Tibial artery (tissue), 4 donors: ENCODE measurements at regions not wholly inside any gene's neighbourhood (a gene's known extent, or its start where the extent isn't known, plus 50 kb on each side); places are given as distances from the start of the nearest gene placed in this dataset.

ENCODE experiments used
- DNase-seq, 2 donors: peaks; one replicate each; pipeline ENCODE4 v3.0.0-alpha.2; 2019
- H3K27ac ChIP-seq, 2 donors: fragments of 200-600 bp; sonication (generic) in 1 of 2; 1 replicate in 1 of 2; 2 replicates in 1 of 2; pipeline ENCODE4 v1.5.1; 2018 to 2019; ENCODE audit warnings: mild to moderate bottlenecking in 1 of 2
- H3K27me3 ChIP-seq, 2 donors: fragments of 200-600 bp; sonication (generic) in 1 of 2; one replicate each; pipeline versions ENCODE4 v1.5.1 to v1.6.0; 2016 to 2019
- H3K36me3 ChIP-seq, 3 donors: fragments of 200-600 bp; sonication (generic) in 2 of 3; one replicate each; pipeline ENCODE4 v1.5.1; 2016 to 2019; ENCODE audit warnings: mild to moderate bottlenecking in 2 of 3
- H3K4me1 ChIP-seq, 4 donors: fragments of 200-600 bp; sonication (generic) in 2 of 4; 1 replicate in 3 of 4; 2 replicates in 1 of 4; pipeline ENCODE4 v1.5.1; 2016 to 2019
- H3K4me3 ChIP-seq, 2 donors: fragments of 200-600 bp; sonication (generic) in 1 of 2; 1 replicate in 1 of 2; 2 replicates in 1 of 2; pipeline ENCODE4 v1.5.1; 2018 to 2019; ENCODE audit warnings: mild to moderate bottlenecking in 2 of 2
- H3K9me3 ChIP-seq, 3 donors: fragments of 200-600 bp; sonication (generic) in 1 of 3; one replicate each; pipeline ENCODE4 v1.5.1; 2016 to 2019
- intact Hi-C: fragments of 100-400 bp; cut with DNase I; formaldehyde crosslinking; loops from one replicate; pipeline ENCODE4 v1.15.0; 2023; ENCODE audit warnings: low total_unique reads
- TF ChIP-seq, protein P1 (sequence below), 2 experiments: fragments of 200-600 bp in 1 of 2; fragments of 450-650 bp in 1 of 2; IDR thresholded peaks; one replicate each; pipeline ENCODE4 v1.5.1; 2017 to 2019; ENCODE audit warnings: antibody characterized with exemption in 2 of 2, mild to moderate bottlenecking in 1 of 2, moderate library complexity in 1 of 2

DNA sequence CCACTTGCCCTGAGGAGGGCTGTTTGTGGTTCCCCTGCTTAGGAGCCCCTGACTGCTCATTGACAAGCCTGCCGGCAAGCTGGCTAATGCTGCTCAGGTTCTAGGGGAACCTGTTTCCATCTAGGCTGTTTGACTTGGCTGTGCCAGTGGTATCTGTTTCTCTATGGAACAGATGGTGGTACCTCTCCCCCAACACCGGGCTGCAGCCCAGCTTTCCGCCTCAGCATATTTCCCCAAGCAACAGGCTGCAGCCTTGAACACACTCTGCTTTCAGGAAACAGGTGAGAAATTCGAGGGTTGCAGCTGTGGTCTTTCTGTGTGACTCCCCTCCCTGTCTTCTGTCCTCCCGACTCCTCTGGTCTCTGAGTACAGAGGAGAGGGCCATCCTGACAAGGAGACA is 132.3 kb downstream of the TMEM132E start:
- TF ChIP-seq, protein P1, sequence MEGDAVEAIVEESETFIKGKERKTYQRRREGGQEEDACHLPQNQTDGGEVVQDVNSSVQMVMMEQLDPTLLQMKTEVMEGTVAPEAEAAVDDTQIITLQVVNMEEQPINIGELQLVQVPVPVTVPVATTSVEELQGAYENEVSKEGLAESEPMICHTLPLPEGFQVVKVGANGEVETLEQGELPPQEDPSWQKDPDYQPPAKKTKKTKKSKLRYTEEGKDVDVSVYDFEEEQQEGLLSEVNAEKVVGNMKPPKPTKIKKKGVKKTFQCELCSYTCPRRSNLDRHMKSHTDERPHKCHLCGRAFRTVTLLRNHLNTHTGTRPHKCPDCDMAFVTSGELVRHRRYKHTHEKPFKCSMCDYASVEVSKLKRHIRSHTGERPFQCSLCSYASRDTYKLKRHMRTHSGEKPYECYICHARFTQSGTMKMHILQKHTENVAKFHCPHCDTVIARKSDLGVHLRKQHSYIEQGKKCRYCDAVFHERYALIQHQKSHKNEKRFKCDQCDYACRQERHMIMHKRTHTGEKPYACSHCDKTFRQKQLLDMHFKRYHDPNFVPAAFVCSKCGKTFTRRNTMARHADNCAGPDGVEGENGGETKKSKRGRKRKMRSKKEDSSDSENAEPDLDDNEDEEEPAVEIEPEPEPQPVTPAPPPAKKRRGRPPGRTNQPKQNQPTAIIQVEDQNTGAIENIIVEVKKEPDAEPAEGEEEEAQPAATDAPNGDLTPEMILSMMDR (IDR thresholded peaks at IDR 0.05), result no peak
- Histone ChIP-seq H3K36me3 (no peaks in the 10 kb centered on the region), H3K4me1 (no peaks in the 10 kb centered on the region), H3K27ac (no peak overlapping the region), H3K4me3 (no peak overlapping the region), H3K9me3 (no peaks in the 10 kb centered on the region), H3K27me3 (peaks cover 0 to 6% of the 10 kb centered on the region in 2 donors)
- no peak for DNase-seq
- intact Hi-C loops, result no loop called here

DNA sequence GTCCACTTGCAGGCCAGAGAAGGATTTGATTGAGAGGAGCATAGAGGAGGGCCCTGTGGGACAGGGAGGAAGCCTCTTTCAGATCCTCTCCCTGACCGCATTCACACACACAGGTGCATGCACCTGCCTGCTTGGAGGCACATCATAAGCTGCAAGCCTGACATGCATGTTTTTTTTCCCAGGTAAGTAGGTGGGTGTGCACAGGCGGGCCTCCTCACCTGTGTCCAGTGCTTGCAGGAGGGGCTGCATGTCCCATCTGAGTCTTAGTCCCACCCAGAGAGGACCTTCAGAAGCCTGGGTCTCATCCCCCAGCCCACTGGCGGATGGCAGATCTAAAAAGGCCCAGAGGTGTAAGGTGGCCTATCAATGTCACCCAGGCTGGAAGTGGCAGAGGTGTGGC is 130.8 kb downstream of the TMEM132E start:
- Histone ChIP-seq H3K9me3 (no peaks in the 10 kb centered on the region), H3K36me3 (no peaks in the 10 kb centered on the region), H3K4me1 (no peaks in the 10 kb centered on the region), H3K27me3 (peaks cover 0 to 6% of the 10 kb centered on the region in 2 donors), H3K27ac (no peak overlapping the region), H3K4me3 (no peak overlapping the region)
- TF ChIP-seq, protein P1 (IDR thresholded peaks at IDR 0.05), result no peak
- no peak for DNase-seq
- intact Hi-C loops, result no loop called here

DNA sequence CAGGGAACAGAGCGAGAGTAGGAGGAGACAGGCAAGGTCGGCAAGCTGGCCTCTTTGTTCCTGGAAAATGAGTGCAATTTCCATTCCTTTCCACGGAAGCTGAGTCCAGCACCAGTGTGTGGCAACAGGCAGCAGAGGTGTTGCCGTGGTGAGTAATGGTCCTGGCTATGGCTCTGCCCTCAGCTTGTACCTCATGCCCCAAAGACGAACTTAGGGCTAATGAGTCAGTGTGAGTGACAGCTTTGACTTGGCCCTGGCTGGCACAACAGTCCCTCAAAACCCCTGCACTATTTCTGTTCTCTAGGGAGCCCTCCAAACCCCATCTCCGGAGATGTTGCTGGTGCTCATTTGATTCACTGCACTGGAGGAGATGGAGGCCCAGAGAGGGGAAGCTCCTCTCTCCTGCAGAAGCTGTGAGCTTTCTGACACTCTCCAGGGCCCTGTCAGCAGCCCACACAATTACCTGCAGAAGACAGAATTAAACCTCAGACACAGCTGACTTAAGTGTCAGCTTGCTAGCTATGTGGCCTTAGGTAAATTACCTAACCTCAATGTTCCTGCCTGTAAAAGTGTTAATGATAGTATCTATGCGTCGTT is 129.9 kb downstream of the TMEM132E start:
- intact Hi-C loops, result no loop called here
- no peak overlapping the region for H3K4me3 ChIP-seq
- DNase-seq, result no peak
- no peak overlapping the region for H3K27ac ChIP-seq
- TF ChIP-seq, protein P1 (IDR thresholded peaks at IDR 0.05), result no peak
- no peaks in the 10 kb centered on the region for H3K4me1 ChIP-seq
- peaks cover 0 to 3% (median 0%) of the 10 kb centered on the region in 3 donors for H3K9me3 ChIP-seq
- H3K36me3 ChIP-seq, result no peaks in the 10 kb centered on the region
- H3K27me3 ChIP-seq, result peaks cover 0 to 6% of the 10 kb centered on the region in 2 donors

DNA sequence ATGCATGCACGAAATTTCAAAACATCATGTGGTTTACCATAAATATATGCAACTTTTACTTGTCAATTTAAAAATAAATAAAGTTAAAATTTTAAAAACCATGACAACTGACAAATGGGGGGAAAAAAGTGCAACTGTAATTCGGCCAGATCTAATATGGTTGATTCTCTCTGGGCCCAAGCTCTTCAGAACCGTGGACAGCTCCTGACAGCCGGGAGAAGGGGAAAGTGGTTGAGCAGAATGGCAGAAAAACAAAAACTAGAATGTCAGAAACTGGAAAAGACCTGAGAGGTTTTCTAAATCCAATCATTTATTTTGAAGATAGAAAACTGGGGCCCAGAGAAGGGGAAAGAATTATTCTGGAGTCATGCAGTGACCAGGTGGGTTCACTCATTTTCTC is 126.6 kb downstream of the TMEM132E start:
- Histone ChIP-seq H3K27ac (no peak overlapping the region), H3K27me3 (peaks cover 0 to 3% of the 10 kb centered on the region in 2 donors), H3K4me1 (no peaks in the 10 kb centered on the region), H3K9me3 (peaks cover 0 to 4% (median 0%) of the 10 kb centered on the region in 3 donors), H3K36me3 (no peaks in the 10 kb centered on the region), H3K4me3 (no peak overlapping the region)
- DNase-seq, result no peak
- TF ChIP-seq, protein P1 (IDR thresholded peaks at IDR 0.05), result no peak
- intact Hi-C loops, result no loop called here

DNA sequence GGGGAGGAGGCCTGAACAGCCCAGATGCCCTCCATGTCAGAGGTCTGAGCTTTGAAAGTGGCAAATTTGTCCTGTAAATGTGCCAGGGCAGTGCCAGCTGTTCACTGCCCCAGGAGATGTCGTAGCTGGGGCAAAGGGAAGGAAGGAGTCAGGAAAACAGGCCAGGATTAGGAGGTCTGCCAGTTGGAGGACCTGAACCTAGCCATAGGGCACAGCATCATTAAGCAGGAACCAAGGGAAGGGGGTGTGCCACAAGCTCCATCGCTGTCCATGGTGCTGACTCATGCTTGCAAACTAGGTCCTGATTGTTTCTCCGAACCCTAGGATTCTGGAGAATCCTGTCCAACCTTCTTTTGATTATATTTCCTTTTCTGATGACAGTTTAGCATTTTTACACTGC is 124.2 kb downstream of the TMEM132E start:
- Histone ChIP-seq H3K36me3 (no peaks in the 10 kb centered on the region), H3K4me1 (no peaks in the 10 kb centered on the region), H3K27ac (no peak overlapping the region), H3K27me3 (no peaks in the 10 kb centered on the region), H3K4me3 (no peak overlapping the region), H3K9me3 (peaks cover 0 to 4% (median 0%) of the 10 kb centered on the region in 3 donors)
- intact Hi-C loops, result no loop called here
- TF ChIP-seq, protein P1 (IDR thresholded peaks at IDR 0.05), result no peak
- no peak for DNase-seq

DNA sequence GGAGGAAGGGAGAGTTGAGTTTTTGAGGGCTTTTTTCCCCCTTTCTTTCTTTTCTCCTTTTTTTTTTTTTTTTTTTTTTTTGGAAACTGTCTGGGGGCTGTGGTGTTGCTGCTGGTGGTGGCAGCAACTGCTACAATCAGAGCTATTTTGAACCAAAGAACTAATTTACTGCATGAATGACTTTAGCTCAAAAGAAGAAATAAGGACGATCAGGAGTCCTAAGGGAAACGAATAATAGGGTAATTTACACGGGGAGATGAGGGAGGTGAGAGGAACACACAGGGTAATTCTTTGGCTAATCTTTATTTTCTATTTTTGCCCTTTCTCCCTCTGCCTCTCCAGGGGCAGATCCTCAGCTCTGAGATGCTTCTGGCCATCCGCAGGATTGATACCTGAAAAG is 119.8 kb downstream of the TMEM132E start:
- intact Hi-C loops, result no loop called here
- H3K4me3 ChIP-seq, result no peak overlapping the region
- no peak for DNase-seq
- H3K27ac ChIP-seq, result no peak overlapping the region
- TF ChIP-seq, protein P1 (IDR thresholded peaks at IDR 0.05), result no peak
- peaks cover 0 to under 1% (median 0%) of the 10 kb centered on the region in 3 donors for H3K9me3 ChIP-seq
- H3K4me1 ChIP-seq, result no peaks in the 10 kb centered on the region
- H3K27me3 ChIP-seq, result no peaks in the 10 kb centered on the region
- H3K36me3 ChIP-seq, result no peaks in the 10 kb centered on the region
